ENCODE measurements at regions not wholly inside any gene's neighbourhood (a gene's known extent, or its start where the extent isn't known, plus 50 kb on each side); places are given as distances from the start of the nearest gene placed in this dataset.

DNA sequence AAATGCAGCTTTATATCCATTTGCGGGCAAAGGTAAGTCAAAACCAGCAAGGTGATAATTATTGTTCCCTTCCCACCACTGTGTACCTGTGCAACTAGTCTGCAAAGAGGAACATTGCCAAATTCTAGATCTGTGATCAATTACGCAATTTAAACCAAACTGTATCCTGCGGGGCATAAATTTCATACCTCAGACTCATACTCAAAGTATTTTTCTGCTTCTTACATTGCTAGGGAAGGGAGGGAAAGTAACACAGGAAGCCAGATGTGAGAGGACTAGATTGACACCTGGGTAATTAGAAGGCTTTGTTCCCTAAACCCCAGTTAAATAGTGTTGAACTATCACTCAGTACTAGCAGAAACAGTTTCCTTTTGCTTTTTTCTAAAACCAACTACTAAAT, 240.2 kb upstream of the ZNF608 start:
- TF ChIP-seq, protein P1, sequence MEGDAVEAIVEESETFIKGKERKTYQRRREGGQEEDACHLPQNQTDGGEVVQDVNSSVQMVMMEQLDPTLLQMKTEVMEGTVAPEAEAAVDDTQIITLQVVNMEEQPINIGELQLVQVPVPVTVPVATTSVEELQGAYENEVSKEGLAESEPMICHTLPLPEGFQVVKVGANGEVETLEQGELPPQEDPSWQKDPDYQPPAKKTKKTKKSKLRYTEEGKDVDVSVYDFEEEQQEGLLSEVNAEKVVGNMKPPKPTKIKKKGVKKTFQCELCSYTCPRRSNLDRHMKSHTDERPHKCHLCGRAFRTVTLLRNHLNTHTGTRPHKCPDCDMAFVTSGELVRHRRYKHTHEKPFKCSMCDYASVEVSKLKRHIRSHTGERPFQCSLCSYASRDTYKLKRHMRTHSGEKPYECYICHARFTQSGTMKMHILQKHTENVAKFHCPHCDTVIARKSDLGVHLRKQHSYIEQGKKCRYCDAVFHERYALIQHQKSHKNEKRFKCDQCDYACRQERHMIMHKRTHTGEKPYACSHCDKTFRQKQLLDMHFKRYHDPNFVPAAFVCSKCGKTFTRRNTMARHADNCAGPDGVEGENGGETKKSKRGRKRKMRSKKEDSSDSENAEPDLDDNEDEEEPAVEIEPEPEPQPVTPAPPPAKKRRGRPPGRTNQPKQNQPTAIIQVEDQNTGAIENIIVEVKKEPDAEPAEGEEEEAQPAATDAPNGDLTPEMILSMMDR (IDR thresholded peaks at IDR 0.05; ENCODE audit: extremely low read depth in 1 of 2, insufficient read depth in 1 of 2, low read depth in 1 of 2, low read length in 2 of 2) = no peak
- TF ChIP-seq POLR2AphosphoS5 (IDR thresholded peaks at IDR 0.05; ENCODE audit: insufficient read depth, low read depth, low read length) = no peak
- no peak for TF ChIP-seq EZH2 (IDR thresholded peaks at IDR 0.05; ENCODE audit: borderline replicate concordance, low read depth, low read length, severe bottlenecking)

Data from endothelial cell of umbilical vein (primary cell).